K562 (cell line): ENCODE measurements at regions not wholly inside any gene's neighbourhood (a gene's known extent, or its start where the extent isn't known, plus 50 kb on each side); places are given as distances from the start of the nearest gene placed in this dataset.

Experiments used
- ATAC-seq: fragments of 200-7000 bp; cut with Tn5 transposase; 3 replicates; pipeline ENCODE4 v1.9.1; 2020; ENCODE audit warnings: moderate library complexity
- BruUV-seq: library from RNA; stranded (reverse); fragments of 400-500 nt; replicated peaks from 2 replicates; lab custom pipeline; 2021; lab: Mats Ljungman, UMichigan
- CTCF ChIA-PET: fragments of 300-600 bp; formaldehyde crosslinking; extraction: SDS; loops from one replicate; lab custom pipeline; 2021; ENCODE audit warnings: low intra/inter-chr PET ratio; lab: Yijun Ruan, JAX
- POLR2A ChIA-PET: fragments of 300-600, 350-650 bp; sonication (Branson Sonifier 250); formaldehyde crosslinking; extraction: SDS; loops from one replicate; lab custom pipeline; 2021; ENCODE audit warnings: antibody characterized with exemption, inconsistent platforms; lab: Yijun Ruan, JAX
- DNase-seq, 4 experiments: peaks; one replicate each; pipeline versions ENCODE4 v3.0.0 to v3.0.0-alpha.2; 2011 to 2018; ENCODE audit warnings: low spot score in 3 of 4, mixed read lengths in 3 of 4; ENCODE audit errors: extremely low read depth in 1 of 4
- FAIRE-seq: peaks from 2 replicates; lab custom pipeline; 2011; peaks lifted over from hg19 to GRCh38; lab: Jason Lieb, UNC
- H2AFZ ChIP-seq: 2 replicates; pipeline ENCODE4 v1.6.0; 2011; ENCODE audit warnings: low read depth, low read length, control low read depth, inconsistent platforms
- H3K27ac ChIP-seq: fragments of 200-600 bp; 3 replicates; pipeline ENCODE4 v1.8.0; 2011; ENCODE audit warnings: low read depth, mild to moderate bottlenecking, control low read depth, inconsistent platforms, low read length, moderate library complexity, mixed read lengths; ENCODE audit errors: extremely low read depth
- H3K27me3 ChIP-seq, 2 experiments: fragments of 300-600 bp in 1 of 2; 2 replicates in 1 of 2; 3 replicates in 1 of 2; pipeline versions ENCODE4 v1.6.0 to v1.8.0; 2011; ENCODE audit warnings: inconsistent platforms in 2 of 2, low read length in 2 of 2, mild to moderate bottlenecking in 1 of 2, mixed read lengths in 1 of 2, moderate library complexity in 1 of 2; ENCODE audit not compliant: control insufficient read depth in 2 of 2, insufficient read depth in 2 of 2
- H3K36me3 ChIP-seq: fragments of 300-600 bp; 3 replicates; pipeline ENCODE4 v1.8.0; 2011; ENCODE audit warnings: mild to moderate bottlenecking, low read length, inconsistent platforms; ENCODE audit not compliant: control insufficient read depth, insufficient read depth
- H3K4me1 ChIP-seq, 2 experiments: fragments of 200-600 bp in 1 of 2; replicated peaks in 1 of 2; 2 replicates in 1 of 2; 3 replicates in 1 of 2; pipeline versions ENCODE4 v1.5.1 to v1.8.0; 2011; ENCODE audit warnings: inconsistent platforms in 2 of 2, low read length in 2 of 2, mild to moderate bottlenecking in 1 of 2, mixed read lengths in 1 of 2, moderate library complexity in 1 of 2; ENCODE audit not compliant: control insufficient read depth in 2 of 2, insufficient read depth in 2 of 2
- H3K4me2 ChIP-seq: 2 replicates; pipeline ENCODE4 v1.6.1; 2011; ENCODE audit warnings: low read length, control low read depth, inconsistent platforms, mixed read lengths; ENCODE audit not compliant: insufficient read depth
- H3K4me3 ChIP-seq: fragments of 200-600 bp; sonication (generic), shearing (Covaris generic); 2 replicates; pipeline ENCODE4 v1.5.1; 2016; ENCODE audit warnings: control low read depth, inconsistent platforms
- H3K79me2 ChIP-seq: fragments of 200-600 bp; 3 replicates; pipeline ENCODE4 v1.8.0; 2011; ENCODE audit warnings: low read length, inconsistent platforms; ENCODE audit not compliant: control insufficient read depth, insufficient read depth
- H3K9ac ChIP-seq, 2 experiments: 2 replicates each; pipeline versions ENCODE4 v1.6.0 to v1.6.1; 2011; ENCODE audit warnings: low read depth in 2 of 2, low read length in 2 of 2, control low read depth in 1 of 2, inconsistent platforms in 1 of 2, mild to moderate bottlenecking in 1 of 2, mixed read lengths in 1 of 2; ENCODE audit not compliant: insufficient read depth in 1 of 2
- H3K9me1 ChIP-seq: one replicate; pipeline ENCODE4 v1.6.0; 2011; ENCODE audit warnings: inconsistent platforms, mild to moderate bottlenecking, low read length, moderate library complexity; ENCODE audit not compliant: control insufficient read depth, insufficient read depth
- H3K9me3 ChIP-seq: replicated peaks from 2 replicates; pipeline ENCODE4 v1.5.1; 2011; ENCODE audit warnings: low read depth, low read length, inconsistent platforms; ENCODE audit not compliant: control insufficient read depth, insufficient read depth
- H4K20me1 ChIP-seq: replicated peaks from 2 replicates; pipeline ENCODE4 v1.6.1; 2011; ENCODE audit warnings: low read length, inconsistent platforms, mixed read lengths; ENCODE audit not compliant: control insufficient read depth, insufficient read depth
- E2F3 ChIP-seq: fragments of 250-450 bp; sonication (Bioruptor Pico); IDR thresholded peaks from 2 replicates; pipeline ENCODE4 v1.4.0; 2020; ENCODE audit warnings: mild to moderate bottlenecking
- NBN ChIP-seq: fragments of 450-650 bp; IDR thresholded peaks from 2 replicates; pipeline ENCODE4 v1.6.1; 2016; ENCODE audit warnings: low read depth, mild to moderate bottlenecking
- POLR2A ChIP-seq: fragments of 450-650 bp; conservative IDR thresholded peaks from 2 replicates; pipeline ENCODE4 v1.6.1; 2016
- SFPQ ChIP-seq: fragments of 200-400 bp; formaldehyde crosslinking; IDR thresholded peaks from 2 replicates; pipeline ENCODE4 v1.6.1; 2017; ENCODE audit warnings: mild to moderate bottlenecking, low read depth, low read length, moderate library complexity
- SMAD2 ChIP-seq: fragments of 150-350 bp; IDR thresholded peaks from 2 replicates; pipeline ENCODE4 v1.6.1; 2014; ENCODE audit warnings: low read depth, mild to moderate bottlenecking, low read length
- THRAP3 ChIP-seq: fragments of 450-650 bp; IDR thresholded peaks from 2 replicates; pipeline ENCODE4 v1.6.1; 2016; ENCODE audit warnings: mild to moderate bottlenecking, inconsistent platforms, borderline replicate concordance
- ZNF133 ChIP-seq: fragments of 250-450 bp; sonication (Bioruptor Pico); IDR thresholded peaks from 2 replicates; pipeline ENCODE4 v1.4.0; 2020; ENCODE audit warnings: mild to moderate bottlenecking
- ZNF146 ChIP-seq: IDR thresholded peaks from one replicate; pipeline ENCODE4 v1.6.1; 2018; ENCODE audit warnings: missing compliant biosample characterization; ENCODE audit not compliant: unreplicated experiment
- WGBS: fragments of 100-300 bp; shearing (Covaris generic); methylation state at CpG from one replicate; pipeline ENCODE4 v1.1.6; 2016; ENCODE audit warnings: low coverage, mixed read lengths; ENCODE audit not compliant: insufficient coverage; ENCODE audit errors: missing lambda C conversion rate; 5-methylcytosine and 5-hydroxymethylcytosine counted together
- in situ Hi-C: fragments of 300-500 bp; cut with MboI; formaldehyde crosslinking; loops from 4 replicates; pipeline ENCODE4 v1.15.0; 2018; ENCODE audit warnings: inconsistent platforms, mixed read lengths
- intact Hi-C: fragments of 100-400 bp; cut with micrococcal nuclease; formaldehyde crosslinking; loops from 2 replicates; pipeline ENCODE4 v1.14.2; 2022
- TF ChIP-seq, protein P1 (sequence below): fragments of 250-450 bp; sonication (Bioruptor Pico); IDR thresholded peaks from 2 replicates; pipeline ENCODE4 v1.4.0; 2020; ENCODE audit warnings: mild to moderate bottlenecking, moderate library complexity, borderline replicate concordance
- TF ChIP-seq, protein P2 (sequence below): sonication (generic); formaldehyde crosslinking; IDR thresholded peaks from 2 replicates; pipeline ENCODE4 v1.8.1; 2023; ENCODE audit warnings: mild to moderate bottlenecking, missing genetic modification reagents

DNA sequence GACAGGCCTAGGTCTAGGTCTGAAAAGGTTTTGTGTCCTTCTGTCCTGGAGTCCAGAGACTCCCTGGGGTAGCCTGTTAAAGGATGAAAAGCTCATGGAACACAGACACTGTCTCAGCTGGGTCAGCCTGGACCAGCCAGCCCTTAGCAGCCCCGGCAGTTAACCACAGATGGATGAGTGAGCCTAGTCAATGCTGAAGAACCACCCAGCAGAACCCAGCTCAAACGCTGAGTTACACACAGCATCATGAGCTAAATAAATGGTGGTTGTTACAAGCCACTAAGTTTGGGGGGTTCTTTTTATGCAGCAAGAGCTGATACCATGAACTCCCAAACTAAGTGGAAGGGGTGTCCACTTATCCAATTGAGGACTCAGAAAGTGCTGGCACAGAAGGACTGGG is 472.8 kb upstream of the PROK2 start:
- Histone ChIP-seq H3K4me1 (peaks cover 3 to 8% of the 10 kb centered on the region in 2 experiments; a peak in 4 of 5 replicates), H3K4me2 (no peak overlapping the region), H3K27me3 (no peaks in the 10 kb centered on the region), H3K36me3 (no peaks in the 10 kb centered on the region), H3K9me1 (no peaks in the 10 kb centered on the region), H3K27ac (no peak overlapping the region), H4K20me1 (no peaks in the 10 kb centered on the region), H3K4me3 (no peak overlapping the region), H3K9ac (no peak overlapping the region), H3K79me2 (no peaks in the 10 kb centered on the region), H2AFZ (no peak overlapping the region), H3K9me3 (no peaks in the 10 kb centered on the region)
- FAIRE-seq (no peak), DNase-seq (no peak), ATAC-seq (no peak)
- 83% methylated on average over 2 of the region's 2 CpGs for WGBS
- CTCF ChIA-PET: no interaction called here
- intact Hi-C loops: no loop called here
- TF ChIP-seq, protein P1, sequence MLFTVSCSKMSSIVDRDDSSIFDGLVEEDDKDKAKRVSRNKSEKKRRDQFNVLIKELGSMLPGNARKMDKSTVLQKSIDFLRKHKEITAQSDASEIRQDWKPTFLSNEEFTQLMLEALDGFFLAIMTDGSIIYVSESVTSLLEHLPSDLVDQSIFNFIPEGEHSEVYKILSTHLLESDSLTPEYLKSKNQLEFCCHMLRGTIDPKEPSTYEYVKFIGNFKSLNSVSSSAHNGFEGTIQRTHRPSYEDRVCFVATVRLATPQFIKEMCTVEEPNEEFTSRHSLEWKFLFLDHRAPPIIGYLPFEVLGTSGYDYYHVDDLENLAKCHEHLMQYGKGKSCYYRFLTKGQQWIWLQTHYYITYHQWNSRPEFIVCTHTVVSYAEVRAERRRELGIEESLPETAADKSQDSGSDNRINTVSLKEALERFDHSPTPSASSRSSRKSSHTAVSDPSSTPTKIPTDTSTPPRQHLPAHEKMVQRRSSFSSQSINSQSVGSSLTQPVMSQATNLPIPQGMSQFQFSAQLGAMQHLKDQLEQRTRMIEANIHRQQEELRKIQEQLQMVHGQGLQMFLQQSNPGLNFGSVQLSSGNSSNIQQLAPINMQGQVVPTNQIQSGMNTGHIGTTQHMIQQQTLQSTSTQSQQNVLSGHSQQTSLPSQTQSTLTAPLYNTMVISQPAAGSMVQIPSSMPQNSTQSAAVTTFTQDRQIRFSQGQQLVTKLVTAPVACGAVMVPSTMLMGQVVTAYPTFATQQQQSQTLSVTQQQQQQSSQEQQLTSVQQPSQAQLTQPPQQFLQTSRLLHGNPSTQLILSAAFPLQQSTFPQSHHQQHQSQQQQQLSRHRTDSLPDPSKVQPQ: no peak
- no peak for TF ChIP-seq E2F3
- TF ChIP-seq ZNF133 (CRISPR knock-in tag): no peak
- TF ChIP-seq, protein P2, sequence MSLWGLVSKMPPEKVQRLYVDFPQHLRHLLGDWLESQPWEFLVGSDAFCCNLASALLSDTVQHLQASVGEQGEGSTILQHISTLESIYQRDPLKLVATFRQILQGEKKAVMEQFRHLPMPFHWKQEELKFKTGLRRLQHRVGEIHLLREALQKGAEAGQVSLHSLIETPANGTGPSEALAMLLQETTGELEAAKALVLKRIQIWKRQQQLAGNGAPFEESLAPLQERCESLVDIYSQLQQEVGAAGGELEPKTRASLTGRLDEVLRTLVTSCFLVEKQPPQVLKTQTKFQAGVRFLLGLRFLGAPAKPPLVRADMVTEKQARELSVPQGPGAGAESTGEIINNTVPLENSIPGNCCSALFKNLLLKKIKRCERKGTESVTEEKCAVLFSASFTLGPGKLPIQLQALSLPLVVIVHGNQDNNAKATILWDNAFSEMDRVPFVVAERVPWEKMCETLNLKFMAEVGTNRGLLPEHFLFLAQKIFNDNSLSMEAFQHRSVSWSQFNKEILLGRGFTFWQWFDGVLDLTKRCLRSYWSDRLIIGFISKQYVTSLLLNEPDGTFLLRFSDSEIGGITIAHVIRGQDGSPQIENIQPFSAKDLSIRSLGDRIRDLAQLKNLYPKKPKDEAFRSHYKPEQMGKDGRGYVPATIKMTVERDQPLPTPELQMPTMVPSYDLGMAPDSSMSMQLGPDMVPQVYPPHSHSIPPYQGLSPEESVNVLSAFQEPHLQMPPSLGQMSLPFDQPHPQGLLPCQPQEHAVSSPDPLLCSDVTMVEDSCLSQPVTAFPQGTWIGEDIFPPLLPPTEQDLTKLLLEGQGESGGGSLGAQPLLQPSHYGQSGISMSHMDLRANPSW (CRISPR knock-in tag): no peak
- no peak for TF ChIP-seq SMAD2
- no peak for TF ChIP-seq NBN
- TF ChIP-seq POLR2A: no peak
- TF ChIP-seq SFPQ: no peak
- no peak for TF ChIP-seq ZNF146 (CRISPR knock-in tag)
- TF ChIP-seq THRAP3: no peak
- POLR2A ChIA-PET: interaction anchor here (0.6 to 1.2 kb wide), 4 partner anchors 12 to 100 kb away, joined by 3 to 4 read pairs (median 4); no protein-coding TSS in a partner anchor
- in situ Hi-C loops: no loop called here
- BruUV-seq: no TSS peak
